Suppressor macrophage (primary cell): ENCODE measurements at regions not wholly inside any gene's neighbourhood (a gene's known extent, or its start where the extent isn't known, plus 50 kb on each side); places are given as distances from the start of the nearest gene placed in this dataset.

Experiments
- DNase-seq, 4 experiments: peaks; one replicate each; pipeline ENCODE4 v3.0.0-alpha.2; 2020 to 2022

GRCh38 chr12:97275728-97276590 is 186.6 kb upstream of the RMST start:
- DNase-seq: no peak

DNA sequence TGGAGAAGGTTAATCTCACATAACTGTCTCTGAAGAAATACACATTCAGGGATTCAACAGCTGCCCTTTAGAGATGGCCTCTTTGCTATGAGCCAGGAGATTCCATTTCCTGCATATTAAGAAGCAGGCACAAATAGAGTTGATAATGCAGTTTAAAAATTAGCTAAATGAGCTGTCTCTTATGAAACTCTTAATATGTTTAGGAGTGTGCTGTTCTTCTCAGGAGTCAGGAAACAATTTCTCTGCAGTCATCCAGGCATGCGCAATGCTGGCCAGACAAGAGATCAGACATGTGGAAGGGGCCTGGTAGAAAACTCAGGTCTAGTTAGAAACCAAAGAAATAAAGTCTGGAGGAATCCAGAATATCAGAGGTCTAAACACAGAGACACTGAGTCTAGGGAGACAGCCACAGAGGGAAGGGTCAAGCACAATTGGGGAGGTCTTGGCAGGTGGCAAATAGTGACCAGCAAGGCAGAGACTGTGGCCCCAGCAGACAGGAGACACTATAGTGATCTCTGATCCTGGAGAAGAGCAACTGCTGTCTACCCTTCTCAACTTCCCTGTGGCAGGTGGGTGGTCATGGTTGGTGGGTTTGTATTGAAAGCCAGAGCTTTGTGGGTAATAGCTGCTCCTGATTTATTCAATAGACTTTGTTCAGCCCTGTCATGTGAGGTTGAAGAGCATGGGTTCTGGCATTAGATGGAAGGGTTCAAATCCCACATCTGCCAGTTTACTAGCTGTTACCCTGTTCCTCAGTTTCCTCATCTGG is 185.8 kb upstream of the RMST start:
- no peak for DNase-seq

DNA sequence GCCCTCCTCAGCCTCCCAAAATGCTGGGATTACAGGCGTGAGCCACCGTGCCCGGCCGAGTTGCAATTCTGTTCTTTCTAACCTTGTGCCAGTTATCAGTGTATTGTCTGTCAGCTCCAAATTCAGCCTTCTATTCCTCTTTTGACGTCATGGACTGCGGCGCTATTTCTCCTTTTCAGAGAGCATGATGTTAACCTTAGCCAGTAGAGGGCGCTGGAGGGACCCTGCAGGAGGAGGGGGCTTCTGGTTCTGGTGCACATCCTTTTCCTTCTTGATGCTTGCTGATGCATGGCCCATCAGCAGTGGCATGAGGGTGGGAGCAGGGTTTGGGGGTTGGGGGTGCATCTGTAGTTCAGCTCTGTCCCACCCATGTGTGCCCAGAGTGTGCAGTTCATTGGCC is 179.3 kb upstream of the RMST start:
- no peak for DNase-seq

- peak; percentile 62 to 90 (median 76) for DNase-seq
These were observed 174.1 kb upstream of the RMST start for GRCh38 chr12:97288531-97288930.

DNA sequence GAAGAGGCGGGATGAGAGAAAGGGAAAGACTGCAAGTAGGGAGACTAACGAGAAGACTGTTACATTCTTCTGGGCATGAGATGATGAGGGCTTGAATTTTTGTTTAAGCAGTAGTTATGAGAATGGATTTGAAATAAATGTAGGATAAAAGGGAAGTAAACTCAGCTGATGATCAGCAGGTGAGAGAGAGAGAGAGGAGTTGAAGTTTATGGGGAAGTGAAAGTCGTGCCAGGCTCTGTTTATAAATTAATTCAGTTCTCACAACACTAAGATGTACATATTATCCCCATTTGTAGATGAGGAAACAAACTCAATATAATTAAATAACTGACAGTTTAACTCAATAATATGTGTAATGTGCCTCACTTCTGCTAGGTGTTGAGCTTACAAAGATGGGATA is 170.0 kb upstream of the RMST start:
- DNase-seq: peak; percentile 37 to 73 (median 48)

DNA sequence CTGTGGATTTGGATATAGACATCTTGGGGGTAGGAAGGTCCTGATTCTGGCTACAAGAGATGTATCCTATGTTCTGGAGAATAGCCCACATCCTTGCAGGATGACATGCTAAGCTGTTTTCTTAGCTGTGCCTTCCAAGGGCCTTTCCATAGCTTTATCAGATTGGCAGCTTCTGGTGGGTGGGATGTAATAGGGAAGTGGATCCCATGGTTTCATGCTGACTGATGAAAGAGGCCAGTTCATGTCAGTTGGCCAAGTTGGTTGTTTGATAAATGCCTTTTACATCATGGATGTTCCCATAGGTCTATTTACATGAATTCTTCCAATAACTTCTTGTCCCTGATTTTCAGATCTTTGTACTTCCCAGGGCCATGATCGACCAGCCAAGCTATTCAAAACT is 169.1 kb upstream of the RMST start:
- peak; percentile 47 to 69 (median 52) for DNase-seq

DNA sequence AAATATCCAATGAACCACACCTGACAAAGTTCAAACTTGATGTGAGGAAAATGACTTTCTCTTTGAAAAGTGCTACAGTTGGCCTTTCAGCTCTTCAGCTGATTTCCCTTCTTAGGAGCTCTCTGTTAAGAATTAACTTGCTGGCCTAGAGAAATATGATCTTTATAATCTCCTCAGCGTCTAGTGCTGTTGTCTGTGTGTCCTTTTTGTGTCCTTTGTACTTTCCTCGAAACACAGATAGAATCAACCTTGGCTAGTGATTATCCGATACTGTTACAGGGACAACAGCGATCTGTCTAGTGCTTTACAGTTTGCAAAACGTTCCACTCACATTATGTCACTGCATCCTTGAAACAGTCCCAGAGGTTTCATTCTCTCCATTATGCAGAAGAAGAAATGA is 162.8 kb upstream of the RMST start:
- DNase-seq: no peak

GRCh38 chr12:97300431-97300830 is 162.2 kb upstream of the RMST start:
- no peak for DNase-seq

GRCh38 chr12:97300891-97301290 is 161.7 kb upstream of the RMST start:
- DNase-seq: peak; percentile 9 to 45 (median 32)

GRCh38 chr12:97301576-97301975 is 161.0 kb upstream of the RMST start:
- DNase-seq: no peak

DNA sequence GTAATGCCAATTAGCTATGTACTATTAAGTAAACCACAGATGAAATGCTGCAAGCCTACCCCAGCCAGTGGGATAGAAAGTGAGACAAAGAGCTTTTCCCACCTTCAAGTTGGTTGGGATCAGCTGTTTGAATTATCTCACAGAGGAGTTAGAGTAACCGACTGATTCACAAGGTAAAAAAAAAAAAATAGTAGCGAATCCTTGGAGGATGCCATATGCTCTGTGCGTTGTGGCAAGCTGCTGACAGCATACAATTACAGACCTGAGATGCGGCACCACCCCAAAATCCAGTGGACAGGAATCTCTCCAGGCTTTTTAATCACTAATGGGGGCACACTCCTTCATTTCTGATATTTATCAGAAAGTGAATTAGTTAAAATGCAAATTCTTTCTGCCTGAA is 157.0 kb upstream of the RMST start:
- no peak for DNase-seq

GRCh38 chr12:97306147-97306546 is 156.5 kb upstream of the RMST start:
- DNase-seq: peak; percentile 12 to 68 (median 49)

- DNase-seq: peak; percentile 42 to 71 (median 67)
These were observed 153.9 kb upstream of the RMST start for GRCh38 chr12:97308576-97309198.

DNA sequence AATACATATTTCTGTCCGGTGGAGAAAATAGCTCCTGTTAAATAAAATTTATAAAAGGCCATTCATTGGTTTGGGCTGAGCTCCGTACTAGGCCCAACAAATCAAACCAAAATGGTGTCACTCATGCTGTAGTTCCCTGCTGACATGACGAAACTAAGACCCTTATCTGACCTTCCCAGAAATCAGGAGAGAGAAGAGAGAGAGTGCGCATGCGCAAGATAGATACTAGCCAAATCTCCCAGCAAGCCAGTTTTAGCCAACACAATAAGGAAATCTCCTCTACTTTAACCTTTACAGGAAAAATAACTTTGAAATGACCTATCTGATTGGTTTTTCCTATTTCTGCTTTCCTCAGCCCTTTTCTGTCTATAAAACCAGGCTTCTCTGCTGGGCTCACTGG is 152.7 kb upstream of the RMST start:
- no peak for DNase-seq

DNA sequence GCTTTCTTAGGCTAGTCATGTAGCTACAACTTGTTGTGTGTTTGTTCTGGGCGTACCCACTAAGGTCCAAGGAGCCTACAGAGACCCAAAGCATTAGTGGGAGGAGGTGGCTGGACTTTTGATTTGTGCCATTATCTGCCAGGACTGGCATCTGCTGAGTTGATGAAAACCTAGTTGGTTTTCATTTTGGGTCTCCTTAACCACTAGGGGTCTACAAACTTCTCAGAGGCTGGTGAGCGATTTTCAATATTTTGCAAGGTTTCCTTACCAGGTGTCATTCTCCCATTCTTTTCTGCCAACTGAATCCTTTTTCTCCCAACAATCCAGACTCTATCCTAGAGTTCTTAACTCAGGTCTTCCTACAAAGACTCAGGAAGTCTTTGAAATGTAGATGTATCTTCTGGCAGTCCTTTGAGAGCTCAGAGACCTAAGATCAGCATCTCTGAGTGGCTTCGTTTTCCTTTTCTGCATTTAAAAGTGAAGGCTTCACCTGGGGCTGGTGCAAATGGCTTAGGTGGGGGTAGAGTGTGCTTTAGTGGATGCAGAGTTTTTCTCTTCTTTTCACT is 150.0 kb upstream of the RMST start:
- DNase-seq: no peak

DNA sequence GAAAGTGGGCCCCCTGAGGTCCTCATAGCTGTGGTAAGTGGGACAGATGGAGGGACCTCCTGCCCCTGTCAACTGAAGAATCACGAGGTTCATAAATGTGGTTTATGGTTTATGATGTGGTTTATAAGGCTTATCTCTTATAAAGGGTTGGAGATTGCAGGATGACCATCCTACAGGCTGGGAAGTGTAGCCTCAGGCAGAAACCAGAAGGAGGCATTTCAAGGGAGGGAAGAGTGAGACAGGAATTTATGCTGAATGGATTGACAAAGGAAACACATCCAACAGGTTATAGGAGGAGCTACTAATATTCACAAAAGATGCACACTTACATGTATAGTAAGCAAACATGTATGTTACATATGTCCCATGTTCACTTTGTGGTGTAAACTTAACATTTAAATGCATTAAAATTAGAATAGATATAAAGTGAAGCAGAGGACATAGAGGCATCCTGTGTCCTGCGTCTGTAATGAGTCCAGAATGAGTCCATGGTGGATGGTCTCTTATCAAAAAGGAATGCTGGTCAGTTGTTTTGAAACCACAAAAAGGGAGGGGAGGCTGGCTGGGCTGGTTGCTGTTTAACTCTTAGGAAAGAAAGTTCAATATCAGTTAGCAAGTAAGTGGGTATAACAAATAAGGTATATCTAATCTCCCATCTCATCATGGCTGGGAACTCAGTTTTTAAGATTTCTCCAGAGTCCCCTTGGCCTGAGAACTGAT is 149.0 kb upstream of the RMST start:
- no peak for DNase-seq

DNA sequence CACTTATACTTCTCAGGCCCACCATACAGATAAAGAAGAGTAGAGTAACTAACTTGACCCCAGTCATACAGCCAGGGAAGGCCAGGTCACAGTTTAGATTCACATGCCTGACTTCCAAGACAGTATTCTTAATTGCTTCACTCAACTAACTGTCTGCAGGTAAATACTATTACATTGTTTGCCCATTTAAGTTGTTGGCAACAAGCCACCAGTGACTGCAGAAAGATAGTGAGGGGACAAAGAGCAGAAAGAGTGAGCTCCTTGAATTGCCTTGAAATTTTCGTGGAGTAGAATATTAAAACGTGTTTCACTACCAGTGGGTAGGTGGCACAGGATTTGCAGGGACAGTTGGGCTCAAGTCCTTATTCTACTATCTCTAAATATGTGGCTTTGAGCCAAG is 146.3 kb upstream of the RMST start:
- DNase-seq: no peak

- no peak for DNase-seq
These were observed 141.0 kb upstream of the RMST start for GRCh38 chr12:97321621-97322020.

GRCh38 chr12:97322388-97322787 is 140.2 kb upstream of the RMST start:
- no peak for DNase-seq

GRCh38 chr12:97323154-97323553 is 139.4 kb upstream of the RMST start:
- no peak for DNase-seq

GRCh38 chr12:97324471-97324870 is 138.1 kb upstream of the RMST start:
- DNase-seq: no peak

- DNase-seq: no peak
These were observed 127.5 kb upstream of the RMST start for GRCh38 chr12:97335115-97335514.
